ENCODE measurements at regions not wholly inside any gene's neighbourhood (a gene's known extent, or its start where the extent isn't known, plus 50 kb on each side); places are given as distances from the start of the nearest gene placed in this dataset.
"Not testable (repeated sequence)": the region's sequence is repeated elsewhere in the genome, so short reads cannot be mapped to it uniquely, and the experiment has no call there.

DNA sequence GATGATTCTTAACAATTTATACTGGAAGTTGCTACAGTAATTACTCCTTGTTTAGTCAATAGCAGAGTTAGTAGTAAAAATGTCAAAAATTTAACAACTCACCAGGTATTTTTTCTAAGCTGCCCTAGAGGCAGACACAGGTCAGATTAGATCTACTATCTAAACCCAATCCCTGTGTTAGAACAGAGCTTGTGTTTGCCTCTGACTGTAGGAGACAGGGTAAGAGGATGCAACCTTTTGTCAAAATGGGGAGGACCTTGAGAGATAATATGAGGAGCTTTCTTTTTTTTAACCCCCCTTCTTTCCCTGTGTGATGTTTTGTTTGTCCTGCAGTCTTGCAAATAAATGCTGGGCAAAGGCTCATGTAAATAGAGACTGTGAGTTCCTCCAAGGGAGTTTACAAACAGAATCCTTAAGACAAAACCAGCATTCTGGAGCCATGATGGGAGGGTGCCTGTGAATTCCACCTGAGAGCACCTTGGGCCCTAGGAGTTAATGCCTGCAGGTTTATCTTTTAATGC lies 353.1 kb downstream of the GATA3 start:
- Mint-ChIP-seq H3K36me3 (ENCODE audit: low read depth) (peaks cover 3% of the 10 kb centered on the region), H3K9me3 (no peaks in the 10 kb centered on the region), H3K27ac (no peak overlapping the region), H3K4me3 (no peak overlapping the region), H3K4me1 (peaks cover 27% of the 10 kb centered on the region), H3K27me3 (no peaks in the 10 kb centered on the region)
- ATAC-seq (replicated peaks) = no peak

DNA sequence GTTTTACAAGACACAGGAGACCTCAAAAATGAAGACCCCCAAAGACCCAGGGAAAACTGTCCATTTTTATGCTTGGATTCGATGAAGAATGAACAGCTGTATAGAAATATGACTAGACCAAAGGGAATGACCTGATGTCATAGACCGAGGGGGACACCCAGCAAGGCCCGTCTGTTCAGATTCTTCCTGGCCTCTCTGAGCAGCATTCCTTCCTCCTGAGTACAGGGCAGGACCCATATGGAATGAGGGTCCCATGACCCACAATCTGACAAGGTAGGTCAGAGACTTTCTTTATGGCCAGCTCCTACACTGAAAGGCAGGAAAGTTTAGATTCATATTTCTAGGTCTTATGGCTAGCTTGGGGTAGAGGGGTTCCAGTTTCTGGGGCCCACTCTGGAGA lies 356.0 kb downstream of the GATA3 start:
- Mint-ChIP-seq H3K36me3 (ENCODE audit: low read depth) (no peaks in the 10 kb centered on the region), H3K9me3 (peaks cover 4% of the 10 kb centered on the region), H3K27me3 (no peaks in the 10 kb centered on the region), H3K27ac (no peak overlapping the region), H3K4me1 (peaks cover 12% of the 10 kb centered on the region), H3K4me3 (no peak overlapping the region)
- ATAC-seq (replicated peaks) = no peak

DNA sequence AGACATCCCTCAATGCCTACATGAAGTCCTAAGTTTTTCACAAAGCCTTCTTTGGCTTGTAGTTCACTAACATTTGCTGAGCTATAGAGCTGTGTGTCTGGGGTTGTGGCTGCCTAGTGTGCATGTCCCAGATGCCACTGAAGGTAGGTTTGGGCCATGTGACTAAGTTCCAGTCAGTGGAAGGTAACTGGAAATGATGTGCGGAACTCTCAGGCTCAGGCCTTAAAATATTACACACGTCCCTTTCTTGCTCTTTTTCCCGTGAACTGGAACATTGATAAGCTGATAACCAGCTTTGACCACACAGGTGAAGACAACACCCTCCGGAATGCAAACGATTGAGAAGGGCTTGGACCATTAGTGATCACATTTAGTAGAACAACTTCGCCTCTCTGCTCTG lies 358.1 kb downstream of the GATA3 start:
- Mint-ChIP-seq H3K4me1 (peaks cover 21% of the 10 kb centered on the region), H3K4me3 (no peak overlapping the region), H3K27me3 (no peaks in the 10 kb centered on the region), H3K36me3 (ENCODE audit: low read depth) (no peaks in the 10 kb centered on the region), H3K27ac (no peak overlapping the region), H3K9me3 (peaks cover 4% of the 10 kb centered on the region)
- ATAC-seq (replicated peaks) = no peak

DNA sequence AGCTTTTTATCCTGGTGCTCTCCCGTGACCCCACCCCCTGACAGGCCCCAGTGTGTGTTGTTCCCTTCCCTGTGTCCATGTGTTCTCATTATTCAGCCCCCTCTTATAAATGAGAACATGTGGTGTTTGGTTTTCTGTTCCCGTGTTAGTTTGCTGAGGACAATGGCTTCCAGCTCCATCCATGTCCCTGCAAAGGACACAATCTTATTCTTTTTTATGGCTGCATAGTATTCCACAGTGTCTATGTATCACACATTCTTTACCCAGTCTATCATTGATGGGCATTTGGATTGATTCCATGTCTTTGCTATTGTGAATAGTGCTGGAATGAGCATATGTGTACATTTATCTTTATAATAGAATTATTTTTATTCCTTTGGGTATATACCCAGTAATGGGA lies 360.5 kb downstream of the GATA3 start:
- not testable (repeated sequence) for H3K9me3 Mint-ChIP-seq; H3K27me3 Mint-ChIP-seq; H3K4me3 Mint-ChIP-seq; ATAC-seq (replicated peaks); H3K36me3 Mint-ChIP-seq (ENCODE audit: low read depth)
- H3K4me1 Mint-ChIP-seq = peaks cover 28% of the 10 kb centered on the region
- H3K27ac Mint-ChIP-seq = peak overlapping the region; percentile 65

DNA sequence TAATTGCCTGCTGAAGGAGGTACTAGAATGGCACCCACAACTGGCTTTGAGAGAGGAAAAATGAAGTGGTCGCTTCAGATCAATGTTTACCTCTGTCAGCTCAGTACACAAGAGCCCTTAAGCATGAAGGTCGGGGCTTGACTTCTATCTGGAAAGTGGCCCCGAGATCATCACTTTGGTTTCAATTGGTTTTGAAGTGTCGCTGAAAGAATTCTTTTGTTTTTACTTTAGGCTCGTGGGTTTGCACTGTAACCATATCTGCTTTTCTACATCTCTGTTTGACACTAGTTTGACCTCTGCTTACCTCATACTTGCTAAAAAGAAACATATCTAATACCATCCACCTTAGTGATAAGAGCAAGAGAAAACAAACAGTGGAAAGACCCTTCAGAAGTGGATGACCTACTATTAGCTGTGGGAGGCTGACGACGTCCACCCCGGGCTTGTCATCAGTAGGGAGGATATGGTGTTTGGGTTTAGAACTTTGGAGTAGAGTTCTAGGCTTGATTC lies 361.8 kb downstream of the GATA3 start:
- Mint-ChIP-seq H3K4me1 (peaks cover 28% of the 10 kb centered on the region), H3K9me3 (peaks cover 4% of the 10 kb centered on the region), H3K27me3 (no peaks in the 10 kb centered on the region), H3K27ac (peak overlapping the region; percentile 81), H3K36me3 (ENCODE audit: low read depth) (no peaks in the 10 kb centered on the region), H3K4me3 (peak overlapping the region; percentile 44)
- peak; percentile 91 for ATAC-seq (replicated peaks)

DNA sequence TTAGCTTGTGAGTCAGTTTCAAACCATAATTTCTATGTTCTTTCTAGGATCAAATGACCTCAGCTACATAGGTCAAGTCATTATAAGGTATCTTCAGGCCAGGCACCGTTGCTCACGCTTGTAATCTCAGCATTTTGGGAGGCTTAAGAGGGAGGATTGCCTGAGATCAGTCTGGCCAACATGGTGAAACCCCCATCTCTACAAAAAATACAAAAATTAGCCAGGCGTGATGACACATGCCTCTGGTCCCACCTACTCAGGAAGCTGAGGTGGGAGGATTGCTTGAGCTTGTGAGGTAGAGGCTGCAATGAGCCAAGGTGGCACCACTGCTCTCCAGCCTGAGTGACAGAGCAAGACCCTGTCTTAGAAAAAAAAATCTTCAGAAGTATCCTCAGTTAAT lies 362.3 kb downstream of the GATA3 start:
- peaks cover 28% of the 10 kb centered on the region for H3K4me1 Mint-ChIP-seq
- peaks cover 4% of the 10 kb centered on the region for H3K9me3 Mint-ChIP-seq
- no peaks in the 10 kb centered on the region for H3K27me3 Mint-ChIP-seq
- ATAC-seq (replicated peaks) = no peak
- H3K36me3 Mint-ChIP-seq (ENCODE audit: low read depth) = no peaks in the 10 kb centered on the region
- H3K27ac Mint-ChIP-seq = peak overlapping the region; percentile 81
- peak overlapping the region; percentile 44 for H3K4me3 Mint-ChIP-seq

DNA sequence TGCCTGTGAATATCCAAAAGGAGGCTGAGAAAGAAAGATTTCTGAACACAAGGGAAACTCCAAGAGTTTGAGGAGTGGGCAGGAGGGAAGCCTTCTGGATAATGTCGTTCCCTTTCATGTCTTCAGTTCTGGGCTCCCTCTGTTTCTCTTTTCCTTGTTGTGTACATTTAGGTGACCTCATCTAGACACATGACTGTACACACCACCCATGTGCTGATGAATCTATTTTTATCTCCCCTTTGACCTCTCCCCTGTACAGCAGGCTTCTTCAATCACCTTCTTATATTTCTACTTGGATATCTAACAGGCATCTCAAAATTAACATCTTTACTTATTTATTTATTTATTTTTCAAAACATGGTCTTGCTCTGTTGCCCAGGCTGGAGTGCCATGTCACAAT lies 363.1 kb downstream of the GATA3 start:
- Mint-ChIP-seq H3K27me3 (no peaks in the 10 kb centered on the region), H3K27ac (peak overlapping the region; percentile 81), H3K4me1 (peaks cover 28% of the 10 kb centered on the region), H3K9me3 (peaks cover 4% of the 10 kb centered on the region), H3K4me3 (no peak overlapping the region), H3K36me3 (ENCODE audit: low read depth) (no peaks in the 10 kb centered on the region)
- ATAC-seq (replicated peaks) = no peak

DNA sequence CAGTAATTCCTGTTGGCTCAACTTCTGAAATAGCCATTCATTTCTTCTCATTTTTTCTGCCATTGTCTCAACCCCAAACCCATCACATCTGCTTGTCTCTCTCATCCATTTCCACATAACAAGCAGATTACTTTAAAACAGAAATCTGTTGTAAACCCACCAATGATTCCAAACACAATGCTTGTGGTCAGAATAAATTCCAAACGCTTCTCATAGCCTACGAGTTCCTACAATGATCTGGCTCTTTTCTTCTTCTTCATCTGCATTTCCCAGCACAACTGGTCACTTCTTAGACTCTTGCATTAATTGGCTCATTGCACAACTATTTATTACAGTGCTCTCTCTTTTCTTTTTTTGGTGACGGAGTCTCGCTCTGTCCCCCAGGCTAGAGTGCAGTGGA lies 364.1 kb downstream of the GATA3 start:
- H3K4me3 Mint-ChIP-seq = no peak overlapping the region
- peaks cover 4% of the 10 kb centered on the region for H3K9me3 Mint-ChIP-seq
- H3K4me1 Mint-ChIP-seq = peaks cover 28% of the 10 kb centered on the region
- H3K27me3 Mint-ChIP-seq = no peaks in the 10 kb centered on the region
- H3K27ac Mint-ChIP-seq = no peak overlapping the region
- ATAC-seq (replicated peaks) = no peak
- no peaks in the 10 kb centered on the region for H3K36me3 Mint-ChIP-seq (ENCODE audit: low read depth)

DNA sequence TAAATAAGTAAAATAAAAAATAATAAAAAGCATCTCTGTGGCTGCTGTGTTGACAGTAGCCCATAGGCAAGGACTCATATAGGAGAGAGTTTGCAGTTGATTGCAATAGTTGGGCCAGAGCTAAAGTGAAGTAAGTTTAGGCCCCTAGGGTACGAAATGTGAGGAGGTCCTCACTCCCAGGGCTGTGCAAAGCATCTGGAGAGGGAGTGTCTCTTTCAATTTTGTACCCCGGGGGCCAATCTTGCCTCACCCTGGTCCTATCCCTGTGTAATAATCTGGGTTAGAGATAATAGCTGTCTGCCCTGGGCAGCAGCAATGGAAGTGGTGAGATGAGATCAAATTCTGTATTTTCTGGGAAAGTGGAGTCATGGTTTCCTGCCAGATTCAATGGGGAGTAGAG lies 365.7 kb downstream of the GATA3 start:
- Mint-ChIP-seq H3K36me3 (ENCODE audit: low read depth) (no peaks in the 10 kb centered on the region), H3K27ac (no peak overlapping the region), H3K4me3 (no peak overlapping the region), H3K9me3 (no peaks in the 10 kb centered on the region), H3K4me1 (peaks cover 29% of the 10 kb centered on the region), H3K27me3 (no peaks in the 10 kb centered on the region)
- ATAC-seq (replicated peaks) = no peak

DNA sequence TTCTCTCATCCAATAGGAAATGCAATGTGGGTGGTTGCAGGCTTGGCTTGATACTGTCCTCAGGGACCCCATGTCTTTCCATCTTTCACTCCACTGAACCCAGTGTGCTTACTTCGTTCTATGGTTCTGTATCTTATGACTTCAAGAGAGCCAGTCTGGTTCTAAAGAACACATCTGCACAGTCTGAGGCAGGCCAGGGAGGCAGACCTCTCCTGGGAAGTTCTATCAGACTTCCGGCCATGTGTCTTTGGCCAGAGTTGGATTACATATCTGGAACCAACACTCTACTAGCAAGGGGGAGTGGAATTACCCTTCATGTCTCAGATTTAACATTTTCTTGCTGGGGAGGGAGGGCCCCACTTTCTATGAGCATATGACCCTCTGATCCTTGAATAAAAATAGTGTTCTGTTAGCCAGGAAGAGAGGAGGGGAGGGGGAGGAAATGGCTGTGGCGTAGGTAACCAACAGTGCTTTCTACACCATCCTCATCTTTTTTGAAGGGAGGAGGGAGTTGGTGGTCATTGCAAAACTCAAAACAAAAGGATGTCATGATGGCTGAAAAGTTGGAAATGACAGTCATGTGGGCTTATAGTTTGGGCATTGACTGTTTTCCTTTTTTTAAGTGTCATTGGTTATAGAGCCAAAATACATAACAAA lies 370.2 kb downstream of the GATA3 start:
- H3K4me1 Mint-ChIP-seq = peaks cover 4% of the 10 kb centered on the region
- H3K4me3 Mint-ChIP-seq = no peak overlapping the region
- no peak overlapping the region for H3K27ac Mint-ChIP-seq
- ATAC-seq (replicated peaks) = peak; percentile 38
- H3K9me3 Mint-ChIP-seq = no peaks in the 10 kb centered on the region
- H3K27me3 Mint-ChIP-seq = no peaks in the 10 kb centered on the region
- H3K36me3 Mint-ChIP-seq (ENCODE audit: low read depth) = no peaks in the 10 kb centered on the region

DNA sequence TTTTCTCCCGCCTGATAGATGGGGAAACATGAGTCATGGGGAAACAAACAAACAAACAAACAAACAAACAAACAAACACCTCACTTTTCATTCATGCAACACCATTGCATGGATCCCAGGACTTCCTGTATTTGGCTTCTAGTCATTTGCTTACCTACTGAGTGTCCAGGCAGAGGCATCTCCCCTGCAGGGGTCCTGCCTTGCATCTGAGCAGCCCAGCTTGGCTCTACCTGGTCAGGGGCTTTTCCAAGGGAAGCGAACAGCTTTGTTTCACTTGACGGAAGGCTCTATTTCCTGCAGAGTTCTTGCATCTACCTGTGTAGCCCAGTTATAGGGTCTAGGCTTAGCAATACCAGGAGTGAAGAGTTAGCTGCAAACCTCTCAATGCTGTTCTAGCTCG lies 374.2 kb downstream of the GATA3 start:
- H3K4me3 Mint-ChIP-seq = no peak overlapping the region
- H3K9me3 Mint-ChIP-seq = no peaks in the 10 kb centered on the region
- ATAC-seq (replicated peaks) = no peak
- H3K4me1 Mint-ChIP-seq = peaks cover 8% of the 10 kb centered on the region
- no peaks in the 10 kb centered on the region for H3K27me3 Mint-ChIP-seq
- no peaks in the 10 kb centered on the region for H3K36me3 Mint-ChIP-seq (ENCODE audit: low read depth)
- H3K27ac Mint-ChIP-seq = no peak overlapping the region

DNA sequence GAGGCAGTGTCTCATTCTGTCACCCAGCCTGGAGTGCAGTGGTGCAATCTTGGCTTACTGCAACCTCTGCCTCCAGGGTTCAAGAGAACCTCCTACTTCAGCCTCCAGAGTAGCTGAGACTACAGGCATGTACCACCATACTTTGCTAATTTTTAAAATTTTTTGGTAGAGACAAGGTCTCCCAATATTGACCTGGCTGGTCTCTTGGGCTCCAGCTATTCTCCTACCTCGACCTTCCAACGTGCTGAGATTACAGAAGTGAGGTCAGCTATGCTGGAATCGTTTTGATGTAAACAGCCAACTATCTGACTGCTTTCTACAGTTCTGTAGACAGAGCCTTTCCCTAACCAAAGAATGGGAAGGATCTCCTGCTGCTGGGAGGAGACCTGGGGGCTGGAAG lies 375.8 kb downstream of the GATA3 start:
- no peaks in the 10 kb centered on the region for H3K9me3 Mint-ChIP-seq
- no peak overlapping the region for H3K4me3 Mint-ChIP-seq
- H3K27me3 Mint-ChIP-seq = no peaks in the 10 kb centered on the region
- no peaks in the 10 kb centered on the region for H3K36me3 Mint-ChIP-seq (ENCODE audit: low read depth)
- H3K4me1 Mint-ChIP-seq = peaks cover 4% of the 10 kb centered on the region
- ATAC-seq (replicated peaks) = no peak
- H3K27ac Mint-ChIP-seq = no peak overlapping the region

DNA sequence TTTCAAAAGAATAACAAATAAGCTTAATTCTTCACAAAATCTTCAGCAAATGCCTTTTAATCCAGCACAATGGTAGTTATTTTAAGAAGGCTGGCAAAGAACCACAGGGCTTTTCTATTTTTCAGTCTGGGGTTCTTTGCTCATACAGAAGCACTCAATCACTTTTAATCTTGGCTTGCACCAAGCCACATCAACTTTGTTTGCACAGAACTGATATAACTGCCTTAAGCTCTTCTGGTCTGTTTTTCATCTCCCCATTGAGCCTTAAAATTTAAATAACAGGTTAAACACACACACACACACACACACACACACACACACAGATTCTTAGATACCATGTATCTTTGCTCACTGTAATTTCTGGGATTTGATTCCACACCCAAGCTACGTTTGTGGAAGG lies 377.0 kb downstream of the GATA3 start:
- no peak for ATAC-seq (replicated peaks)
- Mint-ChIP-seq H3K9me3 (no peaks in the 10 kb centered on the region), H3K36me3 (ENCODE audit: low read depth) (no peaks in the 10 kb centered on the region), H3K4me3 (no peak overlapping the region), H3K4me1 (peaks cover 4% of the 10 kb centered on the region), H3K27ac (no peak overlapping the region), H3K27me3 (no peaks in the 10 kb centered on the region)

DNA sequence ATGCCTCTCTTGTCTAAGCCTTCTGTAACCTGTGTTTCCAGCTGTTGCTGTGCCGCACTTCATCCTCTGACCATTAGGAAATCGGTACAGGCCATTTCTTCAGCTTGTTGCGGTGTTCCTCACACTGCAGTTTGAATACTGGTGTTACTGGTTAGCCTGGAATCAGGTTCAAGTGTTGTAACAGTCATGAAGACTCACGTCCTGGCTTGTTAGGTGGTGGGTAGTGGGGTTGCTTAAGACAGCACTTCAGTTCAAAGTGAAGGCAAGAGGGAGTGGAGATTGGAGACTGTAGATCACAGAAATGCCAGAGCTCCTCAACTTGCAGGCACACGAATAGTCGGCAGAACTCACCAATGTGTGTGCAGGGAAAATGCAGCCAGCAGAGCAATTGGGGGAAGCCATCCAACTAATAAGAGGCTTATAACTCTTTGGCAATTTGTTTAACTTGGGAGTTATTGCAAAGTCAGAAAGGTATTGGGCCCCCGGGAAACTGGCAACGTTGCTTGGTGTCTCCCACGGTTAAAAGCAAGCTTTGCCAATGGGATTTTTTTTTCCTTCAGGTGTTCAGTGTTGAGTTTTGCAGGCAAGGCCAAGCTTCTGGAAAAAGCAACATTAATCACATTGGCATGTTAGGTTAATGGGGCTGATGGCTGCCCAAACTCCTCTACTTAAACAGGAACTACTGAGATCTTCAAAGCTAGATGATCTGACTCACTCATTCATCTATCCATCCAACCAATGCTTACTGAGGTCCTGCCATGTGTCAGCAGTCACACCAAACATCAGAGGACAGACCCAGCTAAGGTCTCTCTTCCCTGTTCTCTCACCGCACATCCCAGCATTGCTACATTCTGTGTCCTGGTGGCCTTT lies 380.9 kb downstream of the GATA3 start:
- no peak overlapping the region for H3K4me3 Mint-ChIP-seq
- no peaks in the 10 kb centered on the region for H3K27me3 Mint-ChIP-seq
- H3K36me3 Mint-ChIP-seq (ENCODE audit: low read depth) = no peaks in the 10 kb centered on the region
- H3K4me1 Mint-ChIP-seq = peaks cover 22% of the 10 kb centered on the region
- H3K9me3 Mint-ChIP-seq = no peaks in the 10 kb centered on the region
- ATAC-seq (replicated peaks) = no peak
- H3K27ac Mint-ChIP-seq = no peak overlapping the region

DNA sequence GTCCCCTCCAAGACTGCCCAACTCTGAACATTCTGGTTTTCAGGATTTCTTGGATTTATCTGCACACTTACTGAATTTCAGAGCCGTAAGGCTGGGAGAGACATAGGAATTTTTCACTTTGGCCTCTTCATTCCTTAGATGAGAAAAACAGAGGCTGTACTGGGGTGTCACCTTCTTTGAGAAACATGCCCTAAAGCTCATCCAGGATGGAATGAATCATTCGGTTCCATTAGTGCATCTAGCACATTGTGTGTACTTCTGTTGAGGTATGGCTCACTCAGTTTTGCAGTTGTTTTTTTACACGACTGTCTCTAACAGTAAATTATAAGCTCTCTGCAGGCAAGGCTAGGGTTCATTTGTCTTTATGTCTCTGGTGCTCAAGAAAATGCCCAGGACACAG lies 383.4 kb downstream of the GATA3 start:
- H3K9me3 Mint-ChIP-seq = no peaks in the 10 kb centered on the region
- no peaks in the 10 kb centered on the region for H3K36me3 Mint-ChIP-seq (ENCODE audit: low read depth)
- H3K4me3 Mint-ChIP-seq = no peak overlapping the region
- peak; percentile 40 for ATAC-seq (replicated peaks)
- peaks cover 21% of the 10 kb centered on the region for H3K4me1 Mint-ChIP-seq
- H3K27ac Mint-ChIP-seq = no peak overlapping the region
- no peaks in the 10 kb centered on the region for H3K27me3 Mint-ChIP-seq

Data from activated T-helper 17 cell treated with anti-CD3 and anti-CD28 coated beads, Interleukin-2, amount 50 U/mL, for 72 hours (primary cell).